ENCODE measurements at regions not wholly inside any gene's neighbourhood (a gene's known extent, or its start where the extent isn't known, plus 50 kb on each side); places are given as distances from the start of the nearest gene placed in this dataset.
"Not testable (repeated sequence)": the region's sequence is repeated elsewhere in the genome, so short reads cannot be mapped to it uniquely, and the experiment has no call there.

DNA sequence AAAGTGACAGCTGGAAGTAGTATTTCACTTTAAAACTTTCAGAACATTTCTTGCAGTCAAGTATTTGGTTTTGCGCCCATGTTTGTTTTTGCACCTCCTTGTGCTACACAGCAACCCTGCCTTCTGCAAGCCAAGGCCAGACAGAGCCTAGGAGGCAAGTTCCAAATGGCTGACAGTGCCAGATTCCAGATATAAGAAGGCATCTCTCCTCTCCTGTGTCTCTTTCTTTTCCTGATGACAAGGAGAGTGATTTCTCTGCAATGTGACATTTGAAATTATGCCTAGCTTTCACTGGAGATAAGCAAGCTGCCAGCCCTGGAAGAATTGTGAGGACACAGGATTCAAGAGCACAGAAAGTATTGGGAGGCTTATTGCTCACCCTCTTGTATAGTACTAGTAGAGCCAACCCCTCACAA is 149.1 kb upstream of the TENT5A start:
- DNase-seq, result no peak

DNA sequence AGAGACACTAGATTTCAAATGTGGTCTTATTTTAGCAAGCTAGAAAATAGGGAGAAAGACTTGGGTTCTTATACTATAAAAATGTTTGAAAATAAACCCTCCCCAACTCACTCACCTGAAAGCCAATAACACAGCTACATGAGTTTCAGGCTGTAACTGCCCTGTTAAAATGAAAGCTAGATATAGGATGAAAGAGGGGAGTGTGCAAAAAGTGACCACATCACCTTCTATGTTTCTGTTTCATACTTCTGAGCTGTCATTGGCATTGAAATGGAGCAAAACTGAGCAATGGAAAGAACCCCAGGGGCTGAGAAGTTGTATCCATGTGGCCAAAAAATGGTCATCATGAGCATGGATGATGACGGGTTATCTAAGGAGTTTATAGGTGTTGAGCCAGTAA is 148.1 kb upstream of the TENT5A start:
- no peak for DNase-seq

- DNase-seq, result no peak
Measured at GRCh38 chr6:81897793-81898192, 145.3 kb upstream of the TENT5A start.

GRCh38 chr6:81896525-81897503 is 144.3 kb upstream of the TENT5A start:
- DNase-seq, result no peak

DNA sequence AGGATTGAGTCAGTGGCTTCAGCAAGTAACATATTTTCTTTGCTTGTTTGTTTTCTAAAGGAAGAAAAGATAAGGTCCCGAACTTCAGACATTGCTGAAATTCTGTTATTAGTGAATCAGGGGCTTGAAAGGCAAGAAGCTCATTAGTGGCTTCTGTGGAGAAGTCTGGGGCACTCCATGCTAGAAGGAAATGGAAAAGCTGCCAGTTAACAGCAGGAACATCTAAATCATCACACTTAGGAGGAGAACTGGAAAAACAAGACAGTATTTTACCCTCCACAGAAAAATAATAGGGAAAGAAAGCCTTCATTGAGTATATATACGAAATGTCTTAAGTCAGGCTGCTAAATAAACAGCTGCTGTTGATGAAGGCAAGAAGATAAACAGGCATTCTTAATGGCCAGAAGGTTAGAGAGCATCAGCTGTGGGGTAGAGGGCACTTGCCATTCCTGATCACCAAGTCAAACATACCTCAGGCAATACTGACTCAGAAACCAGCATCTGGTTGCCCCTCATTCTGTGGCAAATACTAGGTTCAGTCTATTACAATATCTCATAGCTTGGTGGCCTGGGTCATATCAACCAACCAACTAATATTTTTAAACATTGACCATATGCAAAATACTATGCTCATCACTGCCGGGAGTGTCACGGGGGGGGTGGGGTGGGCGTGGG is 143.2 kb upstream of the TENT5A start:
- DNase-seq, result no peak

DNA sequence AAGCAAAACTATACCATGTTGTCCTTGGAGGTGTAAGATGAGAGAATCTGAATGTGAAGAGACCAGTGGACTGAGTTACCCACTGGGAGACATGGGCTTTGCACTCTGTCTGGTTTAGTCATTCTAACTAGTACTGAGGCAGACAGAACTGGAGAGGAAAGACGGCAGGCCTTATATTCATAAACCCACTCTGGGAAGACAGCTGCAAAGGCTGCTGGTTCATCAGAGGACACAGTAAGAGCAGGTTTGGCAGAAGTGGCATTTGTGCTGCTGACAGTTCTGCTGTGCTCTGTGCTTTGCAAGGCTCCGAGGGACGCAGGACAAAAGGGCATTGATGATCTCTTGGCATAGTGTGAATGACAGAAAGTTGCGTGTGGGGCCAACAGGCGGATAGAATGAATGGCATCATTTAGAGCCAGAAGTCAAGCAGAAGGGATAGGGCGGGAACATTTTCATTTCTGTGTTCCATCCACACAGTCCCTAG is 142.3 kb upstream of the TENT5A start:
- DNase-seq, result no peak

DNA sequence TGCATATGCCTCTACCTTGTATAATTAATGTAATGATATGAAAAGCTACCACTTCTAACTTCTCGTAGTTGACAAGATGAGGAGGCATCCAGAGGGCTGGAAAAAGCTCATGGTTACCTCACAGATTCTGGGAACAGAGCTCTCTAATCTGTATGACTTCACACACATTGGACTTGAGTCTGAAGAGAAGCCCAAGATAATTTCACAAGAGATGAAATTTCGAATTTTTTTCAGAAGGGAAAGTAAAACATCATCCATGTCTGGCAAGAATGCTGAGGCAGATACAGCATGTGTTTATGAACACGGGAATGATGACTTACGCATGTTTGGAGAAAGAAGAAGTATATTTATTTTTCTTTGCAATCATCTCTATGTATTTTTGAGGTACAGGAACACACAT is 141.8 kb upstream of the TENT5A start:
- no peak for DNase-seq

GRCh38 chr6:81892891-81893290 is 140.4 kb upstream of the TENT5A start:
- no peak for DNase-seq

DNA sequence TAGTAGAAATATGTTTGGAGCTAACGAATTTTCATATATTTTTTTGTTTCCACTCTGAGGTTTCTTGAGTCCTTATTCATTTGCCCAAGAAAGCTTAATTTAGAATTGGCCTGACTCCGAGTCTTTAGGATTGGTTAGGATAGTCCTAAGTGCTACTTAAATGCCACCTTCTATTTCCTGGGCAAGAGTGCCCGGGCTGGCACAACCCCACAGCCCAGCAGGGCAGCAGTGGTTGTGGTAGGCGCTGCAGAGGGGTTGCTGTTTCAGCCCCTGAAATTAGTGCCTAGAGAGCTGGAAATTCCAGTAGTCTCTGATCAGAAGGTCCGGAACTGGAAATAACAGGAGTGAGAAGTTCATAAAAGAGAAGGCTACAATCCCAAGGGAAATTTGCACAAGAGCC is 139.4 kb upstream of the TENT5A start:
- DNase-seq, result no peak

DNA sequence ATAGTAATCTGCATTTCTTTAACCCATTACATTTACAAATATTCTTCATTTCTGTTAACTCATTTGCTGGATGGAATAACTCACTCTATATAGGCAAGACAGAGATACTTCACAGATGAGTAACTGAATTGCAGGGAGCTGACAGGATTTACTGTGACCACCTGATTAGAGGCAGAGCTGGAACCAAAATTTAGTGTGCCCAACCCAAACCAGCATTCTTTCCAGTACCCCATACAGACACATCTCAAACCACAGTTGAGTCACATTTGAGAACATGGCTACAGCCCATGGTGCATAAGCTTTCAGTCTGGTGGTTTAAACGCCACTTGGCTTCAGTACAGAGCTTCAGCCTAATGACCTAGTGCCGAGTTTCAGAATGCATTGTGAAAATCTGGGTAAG is 138.4 kb upstream of the TENT5A start:
- DNase-seq, result no peak

DNA sequence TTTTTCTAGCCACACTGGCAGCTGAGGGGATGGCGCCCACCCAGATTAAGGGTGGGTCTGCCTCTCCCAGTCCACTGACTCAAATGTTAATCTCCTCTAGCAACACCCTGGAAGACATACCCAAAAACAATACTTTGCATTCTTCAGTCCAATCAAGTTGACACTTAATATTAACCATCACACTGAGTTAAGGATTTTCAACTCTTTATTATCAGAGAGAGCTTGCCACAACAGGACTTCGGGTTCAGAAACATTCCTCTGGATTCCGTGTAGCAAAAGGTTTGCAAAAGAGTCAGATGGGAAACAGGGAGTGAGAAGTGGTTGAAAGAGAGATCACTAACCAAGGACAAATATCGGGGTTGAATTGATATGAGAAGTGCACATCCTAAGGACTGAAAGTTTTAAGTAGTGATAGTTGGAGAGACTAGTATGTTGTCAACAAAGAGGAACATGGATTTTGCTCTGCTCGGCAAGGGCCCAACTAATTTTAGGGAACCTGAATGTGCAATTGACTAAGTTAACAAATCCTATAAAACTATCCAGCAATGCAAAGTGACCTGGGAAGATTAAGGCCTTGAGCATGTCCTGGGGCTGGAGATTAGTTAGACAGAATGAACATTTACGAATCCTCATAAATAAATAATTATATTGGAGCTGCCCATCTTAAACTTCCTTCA is 137.0 kb upstream of the TENT5A start:
- no peak for DNase-seq

- DNase-seq, result not testable (repeated sequence)
Measured at GRCh38 chr6:81886909-81887308, 134.4 kb upstream of the TENT5A start.

DNA sequence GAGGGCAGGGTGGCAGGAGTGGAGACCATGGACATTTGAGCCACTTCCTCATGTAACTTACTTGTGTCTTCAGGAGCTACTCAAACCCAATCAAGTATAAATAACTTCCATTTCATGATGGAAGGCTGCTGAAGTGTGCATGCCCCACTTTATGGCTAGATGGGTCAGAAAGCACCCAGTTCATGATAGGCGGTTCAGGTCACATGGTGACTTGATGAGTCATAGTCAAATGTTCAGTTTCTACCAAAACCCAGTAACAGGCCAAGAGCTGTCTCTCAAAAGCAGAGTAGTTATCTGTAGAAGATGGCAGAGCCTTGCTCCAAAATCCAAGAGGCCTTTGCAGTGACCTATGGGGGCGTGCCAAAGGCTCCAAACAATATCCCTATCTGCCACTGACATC is 133.7 kb upstream of the TENT5A start:
- DNase-seq, result no peak

- DNase-seq, result no peak
Measured at GRCh38 chr6:81881660-81882059, 129.2 kb upstream of the TENT5A start.

- DNase-seq, result no peak
Measured at GRCh38 chr6:81878479-81878878, 126.0 kb upstream of the TENT5A start.

DNA sequence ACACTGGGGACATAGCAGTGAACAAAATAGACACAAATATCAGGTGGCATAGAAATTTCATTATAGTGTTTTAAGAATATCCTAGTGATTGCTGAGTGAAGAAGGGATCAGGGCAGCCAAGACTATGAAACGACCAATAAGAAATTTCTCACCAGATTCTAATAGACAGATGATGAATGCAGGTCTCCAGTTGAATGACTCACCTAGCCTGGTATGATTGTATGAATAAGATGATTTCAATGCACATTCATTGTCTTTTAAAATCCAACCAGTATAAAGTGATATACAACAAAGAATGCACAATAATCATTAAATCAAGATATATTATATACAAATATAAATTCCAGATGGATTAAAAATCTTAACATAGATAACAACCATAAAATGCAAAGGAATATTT is 124.5 kb upstream of the TENT5A start:
- DNase-seq, result no peak

GRCh38 chr6:81875782-81876293 is 123.4 kb upstream of the TENT5A start:
- DNase-seq, result no peak

GRCh38 chr6:81869749-81870508 is 117.4 kb upstream of the TENT5A start:
- not testable (repeated sequence) for DNase-seq

DNA sequence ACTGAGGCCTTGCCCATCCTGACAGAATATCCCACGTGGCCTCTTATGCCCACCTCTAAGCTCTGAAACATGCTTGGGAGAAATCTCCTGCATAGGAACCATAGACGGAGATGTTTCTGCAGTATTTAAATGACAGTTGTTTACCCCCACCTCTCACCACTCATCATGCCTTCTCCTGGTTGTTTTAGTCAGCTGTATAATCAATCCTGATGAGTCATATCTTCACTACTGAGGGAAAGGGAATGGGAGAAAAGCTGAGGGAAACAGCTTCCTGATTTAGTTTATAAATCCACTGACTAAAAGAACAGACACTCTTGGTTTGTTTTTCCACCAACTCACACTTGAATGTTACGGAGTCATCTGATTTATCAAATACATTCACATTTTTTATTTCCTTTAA is 113.2 kb upstream of the TENT5A start:
- DNase-seq, result no peak

DNA sequence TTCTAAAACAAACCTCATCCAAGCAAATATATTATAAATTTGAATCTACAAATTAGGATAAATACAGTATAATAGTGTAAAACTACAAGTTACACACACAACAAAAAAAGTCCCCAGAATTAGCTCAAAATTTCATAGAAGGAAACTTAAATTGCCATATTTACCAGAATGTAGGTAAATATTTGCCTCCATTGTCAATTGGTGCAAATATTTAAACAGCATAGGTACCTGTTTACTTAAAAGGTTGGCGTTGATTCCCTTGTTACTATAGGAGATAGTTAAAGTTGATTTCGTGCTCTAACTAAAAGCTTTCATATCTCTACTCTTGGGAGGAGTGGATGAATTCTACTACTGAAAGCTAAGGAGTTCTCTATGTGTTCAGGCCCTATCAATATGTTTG is 111.6 kb upstream of the TENT5A start:
- DNase-seq, result no peak

- DNase-seq, result no peak
Measured at GRCh38 chr6:81863123-81863522, 110.6 kb upstream of the TENT5A start.

DNA sequence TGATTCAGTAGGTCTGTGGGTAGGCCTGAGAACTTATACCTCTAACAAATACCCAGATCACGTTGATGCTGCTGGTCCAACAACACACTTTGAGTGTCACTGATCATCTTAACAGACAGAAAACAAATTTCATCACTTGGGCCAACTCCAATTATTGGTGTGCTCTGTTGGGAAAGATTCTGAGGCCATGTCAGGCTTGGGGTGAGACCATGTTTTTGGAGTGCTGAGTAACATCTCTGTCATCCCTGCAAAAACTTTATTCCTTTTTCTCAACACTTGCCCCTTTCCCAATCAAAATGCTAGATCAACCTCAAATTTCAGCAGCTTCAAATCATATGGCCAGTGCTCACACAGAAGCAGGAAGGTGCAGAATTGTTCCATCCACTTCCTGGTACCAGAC is 108.8 kb upstream of the TENT5A start:
- DNase-seq, result no peak

DNA sequence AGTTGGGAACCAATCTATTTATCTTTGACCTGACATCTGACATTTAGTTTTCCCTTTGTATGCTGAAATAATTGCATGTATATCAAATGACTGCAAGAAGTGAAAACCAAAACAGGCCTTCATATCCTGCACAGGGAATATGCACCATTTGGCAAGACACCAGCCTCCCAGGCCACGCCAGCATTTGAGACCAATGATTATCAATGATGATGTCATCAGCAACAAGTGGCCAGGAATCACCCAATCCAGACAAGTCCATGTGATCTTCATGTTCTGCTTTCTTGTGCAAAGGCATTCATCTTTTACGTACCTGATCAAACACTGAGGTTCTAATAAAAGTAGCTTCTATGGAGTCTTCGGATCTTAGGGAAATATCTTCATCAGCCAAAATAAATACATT is 107.4 kb upstream of the TENT5A start:
- DNase-seq, result no peak

All from COR-L47 (cell line).